Brain microvascular endothelial cell (primary cell): ENCODE measurements at regions not wholly inside any gene's neighbourhood (a gene's known extent, or its start where the extent isn't known, plus 50 kb on each side); places are given as distances from the start of the nearest gene placed in this dataset.

Source experiments
- DNase-seq: peaks from one replicate; pipeline ENCODE4 v3.0.0-alpha.2; 2020
- H3K27ac ChIP-seq: fragments of 250-450 bp; sonication (Bioruptor Pico); 2 replicates; pipeline ENCODE4 v1.5.1; 2020; ENCODE audit warnings: mild to moderate bottlenecking, moderate library complexity
- H3K27me3 ChIP-seq: fragments of 250-450 bp; sonication (Bioruptor Pico); replicated peaks from 2 replicates; pipeline ENCODE4 v1.5.1; 2020; ENCODE audit warnings: mild to moderate bottlenecking
- H3K36me3 ChIP-seq: fragments of 250-450 bp; sonication (Bioruptor Pico); replicated peaks from 2 replicates; pipeline ENCODE4 v1.5.1; 2020; ENCODE audit warnings: mild to moderate bottlenecking
- H3K4me3 ChIP-seq: 2 replicates; pipeline ENCODE4 v1.5.1; 2011; ENCODE audit warnings: low read depth, mild to moderate bottlenecking, control low read depth, low read length, moderate library complexity
- CTCF ChIP-seq: IDR thresholded peaks from 2 replicates; pipeline ENCODE4 v1.5.1; 2011; ENCODE audit warnings: low read depth, mild to moderate bottlenecking, moderate library complexity, low read length, control low read depth, inconsistent platforms; ENCODE audit errors: missing control alignments
- in situ Hi-C: cut with HindIII; loops from 2 replicates; pipeline ENCODE4 v1.10.0; 2017; ENCODE audit warnings: low sequenced_read_pairs, low pct_ligation_motif_present

DNA sequence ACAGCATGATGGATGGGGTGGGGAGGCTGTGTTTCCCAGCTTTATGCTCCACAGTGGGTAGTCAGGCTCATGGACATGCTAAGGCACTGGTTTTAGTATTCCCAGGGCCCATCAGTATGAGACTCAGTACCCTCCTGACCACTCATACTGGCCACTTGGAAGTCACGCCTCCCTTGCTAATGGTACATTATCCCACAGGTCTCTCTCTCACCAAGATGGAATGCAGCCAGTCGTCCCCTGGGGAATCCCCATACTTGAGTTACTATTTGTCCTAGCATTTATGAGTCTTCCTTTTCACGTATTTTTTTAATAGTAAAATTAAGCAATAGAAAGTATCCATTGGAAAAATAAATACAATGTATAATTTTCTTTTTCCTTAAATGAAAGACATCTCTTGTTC, 80.6 kb upstream of the TBX20 start:
- in situ Hi-C loops, result no loop called here
- no peaks in the 10 kb centered on the region for H3K36me3 ChIP-seq
- no peak for TF ChIP-seq CTCF
- no peak overlapping the region for H3K4me3 ChIP-seq
- H3K27ac ChIP-seq, result no peak overlapping the region
- DNase-seq, result peak; percentile 3
- no peaks in the 10 kb centered on the region for H3K27me3 ChIP-seq

DNA sequence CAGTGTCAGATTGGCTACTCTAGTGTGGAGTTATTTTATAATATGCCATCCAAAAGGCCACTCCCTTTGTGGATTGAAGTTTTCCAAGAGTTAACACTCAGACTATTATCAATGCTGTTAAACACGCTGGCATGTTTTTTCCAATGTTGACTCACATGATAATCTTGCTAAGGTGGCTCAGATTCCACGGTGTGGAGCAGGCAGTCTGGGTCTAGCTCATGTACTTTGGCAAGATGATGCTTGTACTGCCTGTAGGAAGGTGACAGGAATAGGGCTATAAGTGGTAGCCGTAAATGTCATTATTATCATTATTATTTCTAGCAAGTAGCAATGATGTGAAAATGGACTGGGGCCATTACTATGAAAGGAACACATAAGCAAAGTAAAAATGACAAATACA, 79.4 kb upstream of the TBX20 start:
- TF ChIP-seq CTCF, result no peak
- no peak for DNase-seq
- in situ Hi-C loops, result no loop called here
- Histone ChIP-seq H3K27ac (no peak overlapping the region), H3K4me3 (no peak overlapping the region), H3K27me3 (no peaks in the 10 kb centered on the region), H3K36me3 (no peaks in the 10 kb centered on the region)

- TF ChIP-seq CTCF, result no peak
- no peaks in the 10 kb centered on the region for H3K36me3 ChIP-seq
- H3K27ac ChIP-seq, result no peak overlapping the region
- no peak overlapping the region for H3K4me3 ChIP-seq
- in situ Hi-C loops, result no loop called here
- H3K27me3 ChIP-seq, result no peaks in the 10 kb centered on the region
- no peak for DNase-seq
Measured at GRCh38 chr7:35331730-35332678, 78.1 kb upstream of the TBX20 start.

DNA sequence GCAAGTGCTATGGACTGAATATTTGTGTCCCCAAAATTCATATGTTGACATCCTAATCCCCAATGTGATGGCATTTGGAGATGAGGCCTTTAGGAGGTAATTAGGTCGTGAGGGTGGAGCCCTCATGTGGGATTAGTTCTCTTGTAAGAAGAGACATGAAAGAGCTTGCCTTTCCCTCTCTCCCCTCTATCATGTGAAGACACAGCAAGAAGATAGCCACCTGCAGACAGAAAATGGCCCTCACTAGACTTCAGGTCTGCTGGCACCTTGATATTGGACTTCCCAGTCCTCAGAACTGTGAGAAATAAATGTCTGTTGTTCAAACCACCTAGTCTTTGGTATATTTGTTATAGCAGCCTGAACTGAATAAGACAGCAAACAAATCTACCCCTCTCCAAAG, 75.1 kb upstream of the TBX20 start:
- in situ Hi-C loops, result no loop called here
- no peaks in the 10 kb centered on the region for H3K27me3 ChIP-seq
- no peak overlapping the region for H3K27ac ChIP-seq
- no peak for DNase-seq
- no peak for TF ChIP-seq CTCF
- H3K4me3 ChIP-seq, result no peak overlapping the region
- H3K36me3 ChIP-seq, result no peaks in the 10 kb centered on the region

DNA sequence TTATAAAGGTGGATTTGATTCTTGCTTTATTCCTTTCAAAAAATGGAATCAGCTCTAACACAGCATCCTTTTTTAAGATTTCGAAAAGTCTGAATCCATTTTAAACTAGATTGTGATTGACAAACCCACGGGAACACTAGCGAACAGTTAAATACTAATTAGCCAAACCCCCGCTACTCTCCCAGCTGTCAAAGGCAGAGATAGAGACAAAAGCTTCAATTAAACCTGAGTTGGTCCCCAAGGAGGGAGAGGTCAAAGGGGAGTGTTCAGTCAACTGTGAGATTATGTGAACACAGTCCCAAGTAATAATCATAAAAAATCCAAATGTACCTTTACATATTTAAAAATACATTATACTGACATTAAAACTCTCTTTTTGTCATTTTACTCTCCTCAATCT, 65.7 kb upstream of the TBX20 start:
- DNase-seq, result no peak
- no peak for TF ChIP-seq CTCF
- Histone ChIP-seq H3K4me3 (no peak overlapping the region), H3K36me3 (no peaks in the 10 kb centered on the region), H3K27ac (no peak overlapping the region), H3K27me3 (no peaks in the 10 kb centered on the region)
- in situ Hi-C loops, result no loop called here
